GM21529 (cell line): ENCODE measurements at regions not wholly inside any gene's neighbourhood (a gene's known extent, or its start where the extent isn't known, plus 50 kb on each side); places are given as distances from the start of the nearest gene placed in this dataset.
"Not testable (repeated sequence)": the region's sequence is repeated elsewhere in the genome, so short reads cannot be mapped to it uniquely, and the experiment has no call there.

Experiments used
- ATAC-seq: cut with Tn5 transposase; IDR thresholded peaks from one replicate; pipeline ENCODE4 v1.9.1; 2021; ENCODE audit not compliant: unreplicated experiment

DNA sequence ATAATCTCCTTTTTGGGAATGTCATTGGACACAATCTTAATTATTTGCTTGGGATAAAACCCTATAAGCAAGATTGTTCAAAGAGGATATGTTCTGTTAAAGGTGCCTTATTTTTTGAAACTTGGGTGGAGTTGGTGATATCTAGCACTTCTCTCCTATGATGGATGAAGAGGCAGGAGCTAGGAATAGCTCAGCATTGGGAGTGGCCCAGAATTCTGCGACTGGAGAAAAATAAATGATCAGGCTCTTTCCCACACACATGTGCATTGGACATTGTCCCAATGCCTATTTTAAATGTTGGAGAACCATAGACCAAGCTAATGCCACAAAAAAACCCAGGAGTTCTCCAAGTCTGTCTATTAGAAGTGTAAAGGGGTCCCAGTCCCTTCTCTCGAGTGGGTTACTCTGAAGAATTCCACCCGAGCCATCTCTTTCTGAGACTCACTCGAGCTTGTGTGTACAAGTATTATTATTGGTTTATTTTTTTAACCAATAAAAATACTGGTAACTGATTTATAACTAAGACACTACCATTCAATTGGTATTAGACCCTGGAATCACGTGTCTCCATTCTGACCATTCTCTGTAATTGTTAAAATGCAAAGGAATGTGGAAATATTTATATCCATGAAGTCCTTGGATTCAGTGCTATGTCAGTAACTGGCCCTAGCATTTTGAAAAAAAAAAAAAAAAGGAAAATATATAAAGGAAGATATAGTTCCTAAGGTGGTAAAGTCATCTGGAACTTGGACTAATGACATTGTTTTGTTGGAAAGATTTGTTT lies 437.5 kb upstream of the TMEM132C start:
- ATAC-seq, result no peak

GRCh38 chr12:127830065-127830460 lies 436.9 kb upstream of the TMEM132C start:
- no peak for ATAC-seq

GRCh38 chr12:127830730-127831129 lies 436.2 kb upstream of the TMEM132C start:
- no peak for ATAC-seq

DNA sequence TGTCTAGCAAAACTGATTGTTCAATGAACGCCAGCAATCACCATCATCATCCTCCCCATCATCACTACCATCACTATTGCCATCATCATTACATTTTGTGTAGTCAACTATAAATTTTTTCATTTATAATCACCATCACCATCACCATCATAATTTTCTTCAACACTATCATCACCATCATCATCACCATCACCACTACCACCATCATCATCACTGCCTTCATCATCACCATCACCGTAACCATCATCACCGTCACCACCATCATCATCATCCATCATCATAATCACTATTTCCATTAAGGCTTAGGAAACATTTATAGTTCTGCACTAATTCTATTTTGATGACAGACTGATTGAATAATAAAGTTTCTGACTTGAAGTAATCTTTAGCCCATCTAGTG lies 434.8 kb upstream of the TMEM132C start:
- ATAC-seq, result no peak

- ATAC-seq, result not testable (repeated sequence)
These were observed 430.2 kb upstream of the TMEM132C start for GRCh38 chr12:127836802-127837201.

DNA sequence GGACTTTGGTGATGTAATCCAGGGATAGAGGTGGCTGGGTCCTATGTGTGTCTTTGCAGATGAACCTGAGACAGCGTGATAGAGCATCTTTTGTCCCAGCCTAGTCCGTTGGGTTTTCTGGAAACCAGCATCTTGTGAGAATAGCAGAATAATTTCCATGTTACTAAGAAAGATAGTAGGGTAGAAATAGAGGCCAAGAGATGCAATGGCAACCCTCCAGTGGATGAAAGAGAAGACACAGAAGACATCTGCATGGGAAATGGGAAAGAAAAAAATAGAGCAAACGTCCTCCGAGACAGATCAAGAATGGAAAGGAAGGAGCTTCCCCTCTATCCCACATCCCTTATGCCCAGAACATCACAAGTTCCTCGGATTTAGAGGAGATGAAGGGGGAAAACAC lies 409.3 kb upstream of the TMEM132C start:
- no peak for ATAC-seq

DNA sequence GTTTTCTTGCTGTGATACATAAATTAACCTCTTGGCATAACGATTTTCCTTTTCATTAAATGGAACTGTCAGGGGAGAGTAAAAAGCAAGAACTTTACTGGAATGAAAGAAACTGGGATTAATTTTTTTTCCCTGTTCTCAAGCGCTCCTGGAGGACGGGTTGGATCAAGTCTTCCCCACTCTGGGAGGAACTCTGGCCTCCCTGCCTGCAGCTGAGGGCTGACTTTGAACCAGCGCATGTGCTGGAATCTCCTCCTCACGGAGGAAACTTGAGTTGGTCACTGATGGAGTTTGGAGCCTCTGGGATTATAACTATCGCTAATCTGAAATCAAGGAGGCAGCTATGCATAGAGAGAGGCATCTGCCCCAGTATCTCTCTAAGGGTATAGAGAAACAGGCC lies 406.4 kb upstream of the TMEM132C start:
- ATAC-seq, result no peak

- ATAC-seq, result no peak
These were observed 405.6 kb upstream of the TMEM132C start for GRCh38 chr12:127861406-127861805.

GRCh38 chr12:127873306-127873705 lies 393.7 kb upstream of the TMEM132C start:
- no peak for ATAC-seq

GRCh38 chr12:127881371-127882140 lies 385.4 kb upstream of the TMEM132C start:
- no peak for ATAC-seq

DNA sequence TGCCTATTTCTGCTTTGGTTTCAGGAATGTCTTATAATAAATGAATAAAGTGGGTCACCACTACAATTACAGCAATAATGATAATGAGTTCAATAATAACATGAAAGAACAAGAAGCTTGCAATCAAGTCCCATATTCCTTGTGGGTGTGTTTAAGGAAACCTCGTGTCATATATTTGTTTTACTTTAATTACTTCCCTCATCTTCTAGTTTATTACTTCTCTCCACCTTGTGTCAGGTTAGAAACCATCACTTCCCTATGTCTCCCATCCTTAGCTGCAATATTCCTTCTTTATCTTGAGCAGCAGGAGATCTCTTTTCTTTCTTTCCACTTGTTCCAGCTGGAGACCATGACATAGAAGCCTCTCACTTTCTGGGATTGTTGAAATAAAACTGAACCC lies 384.0 kb upstream of the TMEM132C start:
- no peak for ATAC-seq

GRCh38 chr12:127885954-127886750 lies 380.8 kb upstream of the TMEM132C start:
- ATAC-seq, result no peak

DNA sequence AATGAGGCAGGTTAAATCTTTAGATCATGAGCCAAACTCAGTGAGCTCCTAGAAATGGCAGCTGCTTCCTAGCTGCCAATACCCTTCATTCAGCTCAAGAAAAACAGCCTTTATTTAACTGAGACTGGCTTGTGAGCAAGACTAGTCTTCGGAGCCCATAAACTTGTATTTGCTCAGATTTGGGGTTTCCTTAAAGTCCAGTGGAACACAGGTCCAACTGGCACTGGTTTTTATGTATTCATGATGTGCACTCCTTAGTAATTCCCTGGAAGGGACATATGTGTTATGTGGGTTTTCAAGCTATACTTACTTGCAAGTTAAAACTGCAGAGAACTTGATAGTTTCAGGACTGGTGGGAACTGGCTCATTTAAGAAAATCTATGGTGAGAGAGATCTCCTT lies 380.1 kb upstream of the TMEM132C start:
- no peak for ATAC-seq

GRCh38 chr12:127888943-127889719 lies 377.8 kb upstream of the TMEM132C start:
- no peak for ATAC-seq

GRCh38 chr12:127893895-127894609 lies 372.9 kb upstream of the TMEM132C start:
- no peak for ATAC-seq

DNA sequence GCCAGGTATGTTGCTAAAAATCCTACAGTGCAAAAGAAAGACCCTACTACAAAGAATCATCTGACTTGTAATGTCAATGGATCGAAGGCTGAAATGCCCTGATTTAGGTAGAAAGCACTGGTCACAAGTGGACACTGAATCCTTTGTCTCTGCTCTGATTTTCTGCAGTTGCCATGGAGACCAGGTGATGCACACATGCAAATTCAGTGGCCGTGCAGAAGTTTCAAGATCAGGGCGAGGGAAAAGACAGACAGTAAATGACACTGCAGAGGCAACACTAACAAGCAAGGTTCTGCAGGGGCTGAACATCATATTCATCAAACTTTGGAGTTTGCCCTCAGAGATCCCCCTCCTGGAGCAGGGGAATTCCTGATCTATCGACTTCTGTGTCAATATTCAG lies 370.3 kb upstream of the TMEM132C start:
- ATAC-seq, result no peak

- no peak for ATAC-seq
These were observed 368.4 kb upstream of the TMEM132C start for GRCh38 chr12:127898616-127899015.

- no peak for ATAC-seq
These were observed 367.0 kb upstream of the TMEM132C start for GRCh38 chr12:127899971-127900370.

DNA sequence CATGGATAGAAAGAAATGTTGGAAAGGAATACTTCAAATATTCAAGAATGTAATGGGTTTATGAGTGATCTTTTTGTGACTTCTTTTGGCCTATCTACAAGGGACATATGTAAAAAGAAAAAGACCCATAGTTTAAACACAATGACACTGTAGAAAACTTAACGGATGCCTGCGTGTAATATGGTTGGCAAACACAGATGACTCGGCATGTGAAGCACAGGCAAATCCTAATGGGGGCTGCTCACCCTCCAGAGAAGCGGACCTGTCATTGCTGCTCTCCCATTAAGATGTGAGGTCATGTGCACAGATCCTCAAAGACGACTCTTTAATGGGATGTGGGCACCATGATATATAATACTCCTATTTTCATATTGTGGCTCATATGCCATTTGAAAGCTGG lies 366.6 kb upstream of the TMEM132C start:
- ATAC-seq, result no peak

- ATAC-seq, result no peak
These were observed 363.8 kb upstream of the TMEM132C start for GRCh38 chr12:127903146-127903545.
